AG04450 (cell line): ENCODE measurements at regions not wholly inside any gene's neighbourhood (a gene's known extent, or its start where the extent isn't known, plus 50 kb on each side); places are given as distances from the start of the nearest gene placed in this dataset.

Source experiments
- CTCF ChIA-PET: fragments of 300-600, 350-600 bp; formaldehyde crosslinking; extraction: SDS; loops from one replicate; lab custom pipeline; 2022; ENCODE audit warnings: antibody characterized with exemption, inconsistent platforms; lab: Charles Lee
- POLR2A ChIA-PET: fragments of 350-600 bp; formaldehyde crosslinking; extraction: SDS; loops from one replicate; lab custom pipeline; 2021; ENCODE audit warnings: antibody characterized with exemption, inconsistent platforms; lab: Yijun Ruan, JAX
- DNase-seq: peaks from one replicate; pipeline ENCODE4 v3.0.0-alpha.2; 2011; ENCODE audit warnings: low read depth, low spot score
- H3K27ac ChIP-seq: one replicate; pipeline ENCODE4 v1.5.1; 2012; ENCODE audit warnings: low read depth, low read length, control low read depth
- H3K27me3 ChIP-seq: one replicate; pipeline ENCODE4 v1.6.0; 2012; ENCODE audit warnings: low read length; ENCODE audit not compliant: control insufficient read depth, insufficient read depth
- H3K4me3 ChIP-seq: 2 replicates; pipeline ENCODE4 v1.5.1; 2011; ENCODE audit warnings: mild to moderate bottlenecking, low read depth, low read length, control low read depth
- H3K9me3 ChIP-seq: 2 replicates; pipeline ENCODE4 v1.5.1; 2012; ENCODE audit warnings: low read length; ENCODE audit not compliant: control insufficient read depth, insufficient read depth
- CTCF ChIP-seq: IDR thresholded peaks from 2 replicates; pipeline ENCODE4 v1.5.1; 2011; ENCODE audit warnings: low read depth, low read length, control low read depth, inconsistent platforms

- peaks cover 3% of the 10 kb centered on the region for H3K27me3 ChIP-seq
- CTCF ChIA-PET, result no interaction called here
- POLR2A ChIA-PET, result no interaction called here
- no peak overlapping the region for H3K27ac ChIP-seq
- H3K9me3 ChIP-seq, result no peaks in the 10 kb centered on the region
- TF ChIP-seq CTCF, result no peak
- H3K4me3 ChIP-seq, result no peak overlapping the region
- no peak for DNase-seq
These were observed 425.4 kb downstream of the MED13L start for GRCh38 chr12:115852054-115852453.

- POLR2A ChIA-PET, result no interaction called here
- TF ChIP-seq CTCF, result no peak
- CTCF ChIA-PET, result no interaction called here
- H3K4me3 ChIP-seq, result no peak overlapping the region
- H3K27me3 ChIP-seq, result peaks cover 3% of the 10 kb centered on the region
- H3K9me3 ChIP-seq, result no peaks in the 10 kb centered on the region
- DNase-seq, result no peak
- no peak overlapping the region for H3K27ac ChIP-seq
These were observed 426.5 kb downstream of the MED13L start for GRCh38 chr12:115850957-115851356.

GRCh38 chr12:115849262-115849943, 428.1 kb downstream of the MED13L start:
- no peak for TF ChIP-seq CTCF
- no peaks in the 10 kb centered on the region for H3K9me3 ChIP-seq
- ChIA-PET POLR2A (no interaction called here), CTCF (no interaction called here)
- no peak overlapping the region for H3K4me3 ChIP-seq
- peaks cover 3% of the 10 kb centered on the region for H3K27me3 ChIP-seq
- no peak for DNase-seq
- no peak overlapping the region for H3K27ac ChIP-seq

GRCh38 chr12:115847398-115847797, 430.1 kb downstream of the MED13L start:
- Histone ChIP-seq H3K27ac (no peak overlapping the region), H3K4me3 (no peak overlapping the region), H3K9me3 (no peaks in the 10 kb centered on the region), H3K27me3 (peaks cover 3% of the 10 kb centered on the region)
- ChIA-PET CTCF (no interaction called here), POLR2A (no interaction called here)
- TF ChIP-seq CTCF, result no peak
- DNase-seq, result no peak

- no peak for DNase-seq
- TF ChIP-seq CTCF, result no peak
- Histone ChIP-seq H3K9me3 (no peaks in the 10 kb centered on the region), H3K27ac (no peak overlapping the region), H3K27me3 (peaks cover 3% of the 10 kb centered on the region), H3K4me3 (no peak overlapping the region)
- ChIA-PET CTCF (no interaction called here), POLR2A (no interaction called here)
These were observed 431.0 kb downstream of the MED13L start for GRCh38 chr12:115846516-115846915.
